ENCODE measurements at regions not wholly inside any gene's neighbourhood (a gene's known extent, or its start where the extent isn't known, plus 50 kb on each side); places are given as distances from the start of the nearest gene placed in this dataset.

GRCh38 chr14:43147485-43147884 lies 1359.6 kb downstream of the FSCB start:
- TF ChIP-seq CTCF (conservative IDR thresholded peaks at IDR 0.05; ENCODE audit: low read depth, low read length) = no peak
- no peak for TF ChIP-seq EZH2phosphoT487 (IDR thresholded peaks at IDR 0.05; ENCODE audit: borderline replicate concordance, low read length)
- no peak for TF ChIP-seq EZH2 (IDR thresholded peaks at IDR 0.05; ENCODE audit: low read length, unreplicated experiment)

Data from PC-3 (cell line).